GM18907 (cell line): ENCODE measurements at regions not wholly inside any gene's neighbourhood (a gene's known extent, or its start where the extent isn't known, plus 50 kb on each side); places are given as distances from the start of the nearest gene placed in this dataset.

Experiments
- ATAC-seq: cut with Tn5 transposase; IDR thresholded peaks from one replicate; pipeline ENCODE4 v1.9.1; 2021; ENCODE audit warnings: mild to moderate bottlenecking, moderate library complexity; ENCODE audit not compliant: unreplicated experiment

DNA sequence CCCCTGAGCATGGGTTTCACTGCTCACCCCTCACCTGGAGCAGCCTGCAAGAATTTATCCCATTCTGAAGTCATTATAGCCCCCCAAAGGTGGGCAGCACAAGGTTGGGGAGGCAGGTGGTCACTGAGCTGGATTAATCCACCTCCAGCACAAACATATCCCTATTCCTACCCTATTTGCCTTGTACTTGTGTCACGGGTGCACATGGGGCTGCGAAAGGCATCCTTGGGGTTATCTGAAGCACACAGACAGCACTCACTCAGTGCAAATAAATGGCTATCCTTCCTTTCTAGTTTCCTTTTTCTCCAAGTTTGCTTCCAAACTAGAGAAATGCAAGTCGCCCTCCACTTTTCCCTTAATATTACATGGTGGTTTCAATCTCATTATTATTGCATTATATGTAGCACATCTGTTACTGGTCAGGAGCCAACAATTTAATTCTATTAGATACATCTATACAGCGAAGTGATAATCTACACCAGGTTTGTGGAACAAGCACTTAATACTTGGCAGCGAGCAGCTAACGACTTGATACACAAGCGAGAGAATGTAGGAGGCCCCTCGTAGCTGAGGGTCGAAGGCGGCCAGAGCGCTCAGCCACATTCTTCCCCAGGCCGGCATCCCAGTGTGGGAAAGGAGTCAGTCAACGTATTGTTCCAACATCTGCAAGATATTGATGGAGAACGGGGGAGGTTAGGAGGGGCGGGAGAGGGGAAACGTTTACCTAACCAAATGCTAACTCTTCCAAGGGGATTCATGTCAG, 121.3 kb upstream of the HABP2 start:
- ATAC-seq: no peak

GRCh38 chr10:113433711-113434110, 119.1 kb upstream of the HABP2 start:
- ATAC-seq: no peak

DNA sequence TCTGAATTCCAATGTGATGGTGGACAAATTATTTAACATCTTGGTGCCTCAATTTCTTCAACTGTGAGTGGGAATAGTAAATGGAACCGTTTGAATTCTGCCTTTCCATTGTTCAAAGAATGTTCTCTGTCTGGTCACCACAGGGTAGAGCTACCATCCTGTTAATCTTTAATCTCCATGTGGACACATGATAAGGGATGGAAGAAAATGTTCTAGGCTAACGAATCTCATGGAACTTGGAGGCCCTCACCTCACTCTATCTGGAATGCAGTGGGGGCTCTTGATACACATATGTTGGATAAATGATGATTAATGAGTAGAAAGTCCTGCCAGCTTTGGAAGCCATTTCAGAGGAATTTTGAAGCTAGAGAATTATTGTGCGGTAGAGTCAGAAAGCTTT, 118.5 kb upstream of the HABP2 start:
- ATAC-seq: no peak

GRCh38 chr10:113434950-113435349, 117.9 kb upstream of the HABP2 start:
- ATAC-seq: no peak

DNA sequence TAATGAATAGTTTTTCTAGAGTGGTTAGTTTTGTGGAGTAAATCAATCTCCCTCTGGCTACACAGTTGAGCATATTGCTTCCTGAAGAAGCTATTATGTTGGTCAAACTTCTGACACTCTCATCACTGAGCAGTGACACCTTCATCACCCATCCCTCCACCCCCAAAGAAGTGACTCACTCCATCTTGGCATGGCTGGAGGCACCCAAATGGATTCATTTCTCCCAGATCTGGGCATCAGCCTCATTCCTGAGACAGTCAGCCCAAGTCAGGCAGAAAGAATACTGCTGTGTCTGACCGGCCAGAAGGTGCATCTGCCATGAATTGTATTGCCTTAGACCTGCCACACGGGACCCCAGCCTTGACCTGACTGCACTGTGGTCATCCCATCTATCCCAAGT, 117.0 kb upstream of the HABP2 start:
- ATAC-seq: no peak

DNA sequence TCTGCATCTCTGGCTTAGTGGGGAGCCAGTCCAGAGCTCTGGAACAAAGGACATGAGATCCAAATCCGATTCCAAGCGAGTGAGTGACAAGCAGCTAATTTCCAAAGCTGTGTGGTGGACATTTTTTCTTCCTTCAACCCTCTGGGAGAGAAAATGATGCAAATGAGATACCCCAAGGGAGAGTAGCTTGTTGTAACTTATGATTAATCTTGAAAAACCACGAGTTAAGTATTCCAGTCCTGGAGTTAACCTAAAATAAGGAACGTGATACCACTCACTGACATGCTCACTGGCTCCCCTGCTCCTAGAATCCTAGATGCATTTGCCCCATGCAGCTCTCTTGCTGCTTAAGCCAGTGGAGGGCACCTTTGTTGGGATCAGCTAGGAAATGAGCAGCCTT, 116.0 kb upstream of the HABP2 start:
- ATAC-seq: no peak

DNA sequence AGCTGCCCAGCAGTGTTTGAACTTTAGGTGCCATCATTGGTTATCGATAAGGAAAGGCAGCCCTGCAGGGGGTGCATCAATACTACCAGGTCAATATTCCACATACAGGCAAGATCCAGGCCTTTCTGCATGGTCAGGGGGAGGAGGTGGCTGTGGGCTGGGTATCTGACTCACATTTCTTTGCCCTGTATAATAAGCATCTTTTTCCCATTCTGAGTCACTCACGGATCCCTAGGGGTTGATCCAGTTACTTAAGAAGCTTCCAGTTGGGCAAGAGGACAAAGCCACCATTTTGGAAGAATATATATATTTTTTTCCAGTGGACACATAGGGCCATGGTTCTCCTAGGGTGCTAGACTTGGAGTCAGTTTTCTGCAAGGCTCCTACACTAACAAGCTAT, 114.2 kb upstream of the HABP2 start:
- no peak for ATAC-seq

DNA sequence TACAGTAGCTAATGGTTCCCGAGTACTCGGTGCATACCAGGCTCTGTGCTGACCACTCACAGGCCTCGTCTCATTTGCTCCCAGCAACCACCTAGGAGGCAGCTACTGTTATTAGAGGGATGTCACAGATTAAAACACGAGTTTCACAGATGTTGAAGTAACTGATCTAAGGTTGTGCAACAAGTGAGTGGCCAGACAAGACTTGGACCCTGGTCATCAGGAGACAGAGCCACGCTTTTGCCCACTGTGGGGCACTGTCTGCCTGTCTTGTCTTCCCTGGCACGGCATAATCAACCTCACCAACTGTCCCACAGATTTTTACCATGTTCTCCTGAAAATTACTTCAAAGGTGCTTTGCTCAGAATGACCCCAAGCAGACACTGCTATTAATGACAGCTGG, 111.6 kb upstream of the HABP2 start:
- ATAC-seq: no peak

DNA sequence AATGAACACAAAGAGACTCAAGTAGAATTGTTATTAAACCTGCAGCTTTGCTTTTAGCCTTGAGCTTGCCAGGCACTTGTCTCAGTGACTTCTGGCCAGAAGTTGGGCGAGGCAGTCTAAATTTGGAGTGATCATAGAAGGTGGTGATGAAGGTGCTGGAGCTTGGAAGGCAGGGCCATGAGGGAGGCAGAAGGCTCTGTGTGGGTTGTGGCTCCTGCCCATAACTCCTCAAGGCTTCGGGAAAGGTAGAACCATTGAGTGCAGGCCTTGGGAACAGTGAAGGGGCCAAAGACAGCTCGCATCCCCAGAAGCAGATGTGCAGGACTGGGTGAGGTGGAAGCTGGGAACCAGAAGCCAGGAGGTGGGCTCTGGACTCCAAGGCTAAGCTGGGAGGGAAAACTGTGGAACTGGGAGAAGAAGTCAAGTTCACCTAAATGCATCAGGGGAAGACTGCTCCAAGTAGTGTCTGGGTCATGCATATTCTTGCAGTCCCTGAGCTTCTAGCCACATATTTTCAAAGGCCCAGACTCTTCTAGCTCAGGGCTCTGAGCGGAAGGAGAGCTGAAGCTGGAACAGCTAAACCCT, 111.1 kb upstream of the HABP2 start:
- ATAC-seq: no peak

DNA sequence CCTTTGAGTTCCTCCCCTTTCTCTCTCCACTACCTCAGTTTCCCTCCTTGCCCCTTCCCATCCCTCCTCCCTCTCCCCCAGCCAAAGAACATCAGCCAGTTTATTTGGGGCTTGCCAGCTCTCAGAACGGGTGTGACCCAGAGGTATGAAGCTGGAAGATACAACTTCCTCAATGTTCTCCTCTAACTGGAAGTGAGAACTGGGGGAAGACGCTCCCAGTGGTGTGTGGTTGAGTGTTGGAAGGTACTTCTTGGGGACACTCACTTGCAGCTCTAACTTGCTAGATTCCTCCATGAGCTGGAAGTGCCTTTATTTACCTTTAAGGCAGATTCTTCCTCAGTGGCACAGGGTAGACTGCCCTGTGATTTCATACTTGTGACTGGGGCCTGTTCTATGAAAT, 110.5 kb upstream of the HABP2 start:
- no peak for ATAC-seq

DNA sequence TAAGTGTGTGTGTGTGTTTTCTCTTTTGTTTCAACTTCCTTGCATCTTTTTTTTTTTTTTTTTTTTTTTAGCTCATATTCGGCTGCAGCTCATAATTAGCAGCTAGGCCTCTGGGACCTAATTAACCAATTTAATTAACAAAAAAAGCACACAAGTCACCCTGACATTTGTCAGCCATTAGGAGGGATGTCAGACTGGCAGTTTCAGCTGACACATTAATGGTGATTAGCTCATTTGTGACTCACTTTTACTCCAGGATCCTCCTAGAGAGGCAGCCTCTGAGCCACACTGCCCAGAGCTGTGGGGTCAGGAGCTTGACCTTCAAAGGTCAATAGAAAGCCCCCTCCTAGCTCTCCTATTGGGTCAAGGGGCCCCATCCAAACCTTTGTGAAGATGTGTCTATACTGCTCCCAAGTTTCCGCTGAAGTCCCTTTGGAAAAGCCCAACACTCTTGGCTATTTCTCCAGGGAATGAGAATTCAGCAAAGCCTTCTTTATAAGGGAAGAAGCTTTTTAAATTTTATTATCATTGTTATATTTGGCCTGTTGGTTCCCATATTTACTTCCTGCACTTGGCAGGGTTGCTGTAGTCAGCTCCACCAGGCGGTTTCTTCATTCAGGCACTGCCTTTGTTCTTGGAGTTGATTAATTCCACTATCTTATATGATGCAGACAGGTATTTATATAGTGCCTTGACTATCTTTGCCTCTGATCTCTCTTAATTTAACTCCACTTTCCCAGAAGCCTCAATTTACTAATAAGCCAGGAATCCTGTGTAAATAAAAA, 109.5 kb upstream of the HABP2 start:
- no peak for ATAC-seq

- no peak for ATAC-seq
Observed at GRCh38 chr10:113444766-113445365, 108.0 kb upstream of the HABP2 start.

- ATAC-seq: no peak
Observed at GRCh38 chr10:113445736-113446135, 107.1 kb upstream of the HABP2 start.

DNA sequence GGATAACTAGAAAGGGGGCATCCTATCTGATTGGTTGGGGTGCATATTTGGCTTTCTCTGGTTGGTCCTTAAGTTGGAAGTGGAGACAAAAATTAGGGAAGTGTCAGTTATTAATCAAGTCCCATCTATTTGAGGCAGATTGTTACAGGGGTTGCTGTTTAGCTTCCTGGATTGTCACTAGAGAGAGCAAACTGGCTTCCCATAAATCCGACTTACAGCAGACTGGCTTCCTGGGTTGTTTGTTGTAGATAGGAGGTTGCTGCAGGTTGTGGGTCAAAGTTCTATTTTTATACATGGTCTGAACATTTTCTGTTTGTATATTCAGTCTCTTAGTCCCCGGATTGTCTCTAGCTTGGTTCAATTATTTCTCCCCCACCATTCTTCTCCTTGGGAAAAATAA, 106.1 kb upstream of the HABP2 start:
- no peak for ATAC-seq

- no peak for ATAC-seq
Observed at GRCh38 chr10:113447278-113447677, 105.6 kb upstream of the HABP2 start.

GRCh38 chr10:113449006-113449695, 103.7 kb upstream of the HABP2 start:
- ATAC-seq: no peak

DNA sequence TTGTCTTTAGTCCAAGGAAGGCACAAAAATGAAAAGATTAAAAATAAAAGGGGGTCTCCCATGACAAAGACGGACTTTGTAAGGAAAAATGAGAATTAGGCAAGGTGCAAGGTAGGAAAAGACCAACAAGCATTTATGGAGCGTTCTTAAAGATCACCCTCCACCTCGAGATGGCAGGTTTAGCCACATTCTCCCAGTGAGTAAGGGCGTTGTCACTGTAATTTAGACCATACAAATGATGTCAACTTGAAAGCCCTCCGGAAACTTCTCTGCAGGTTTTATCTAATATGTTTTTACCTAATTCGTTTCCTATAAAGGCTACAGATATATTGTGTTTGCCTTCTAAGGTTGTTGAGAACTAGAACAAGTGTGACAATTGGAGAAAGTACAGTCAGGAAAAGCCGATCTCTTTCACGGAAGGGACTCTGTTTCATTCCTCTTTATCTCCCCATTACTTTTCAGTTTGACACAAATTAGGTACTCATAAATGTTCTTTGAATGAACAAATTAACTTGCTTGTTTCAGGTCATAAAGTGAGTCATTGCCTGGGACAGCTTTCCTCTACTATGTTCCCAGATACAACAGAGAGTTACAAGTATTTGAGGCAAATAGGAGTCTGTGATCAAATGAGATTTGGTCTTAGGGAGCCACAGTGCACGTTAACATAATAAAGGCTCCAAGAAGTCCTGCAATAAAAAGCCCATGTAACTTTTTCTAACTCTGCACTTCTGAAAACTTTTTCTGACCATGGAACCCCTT, 102.6 kb upstream of the HABP2 start:
- no peak for ATAC-seq

DNA sequence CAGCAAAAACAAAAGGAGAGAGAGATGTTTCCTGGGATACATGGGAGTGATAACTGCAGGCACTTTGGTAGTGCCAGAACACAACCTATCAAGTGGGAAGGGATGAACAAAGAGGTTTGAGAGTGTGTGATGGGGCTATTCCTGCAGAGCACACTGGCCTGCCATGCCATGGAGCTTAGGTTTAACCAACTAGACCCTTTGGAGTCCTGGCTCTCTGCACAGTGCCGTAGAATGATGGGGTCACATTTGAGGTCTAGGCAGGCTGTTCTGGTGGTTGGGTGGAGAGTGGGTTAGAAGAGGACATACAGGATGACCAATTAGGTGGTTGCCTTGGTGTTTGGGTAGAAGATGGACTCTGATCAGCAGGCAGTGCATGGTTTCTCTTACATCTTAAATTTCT, 101.9 kb upstream of the HABP2 start:
- ATAC-seq: no peak

DNA sequence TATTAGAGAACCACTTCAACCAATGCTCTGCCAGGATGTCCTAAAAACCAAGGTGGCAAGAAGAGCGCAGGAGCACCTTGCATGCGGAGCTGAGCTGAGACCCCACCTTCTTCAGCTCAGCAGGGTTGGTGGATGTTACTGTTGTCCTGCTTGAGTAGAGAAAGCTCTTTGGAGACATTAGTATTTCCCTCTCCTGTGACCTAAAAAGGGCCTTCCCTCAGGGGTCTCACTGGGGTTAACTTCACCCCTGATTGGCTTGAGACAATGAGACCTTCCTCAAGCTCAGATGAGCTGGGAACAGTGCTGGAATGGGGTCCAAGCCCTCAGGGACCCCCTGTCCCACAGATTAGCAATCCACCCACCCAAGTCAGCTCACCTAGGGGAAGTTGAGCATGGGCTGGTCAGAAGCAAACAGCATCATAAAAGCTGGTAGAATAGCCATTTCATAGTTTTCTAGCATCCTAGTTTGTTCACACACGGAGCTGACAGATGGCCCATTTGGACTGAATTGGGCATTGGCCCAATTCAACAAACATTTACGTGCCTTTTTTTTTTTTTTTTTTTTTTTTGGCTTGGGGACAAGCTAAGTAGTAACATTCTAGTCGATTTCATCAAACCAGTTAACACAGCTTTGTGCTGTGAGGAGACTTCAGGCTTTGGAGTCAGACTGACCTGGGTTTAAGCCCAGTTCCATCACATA, 100.6 kb upstream of the HABP2 start:
- ATAC-seq: no peak

- no peak for ATAC-seq
Observed at GRCh38 chr10:113453351-113453750, 99.5 kb upstream of the HABP2 start.
